Left ventricle myocardium inferior (tissue), 1 donor: ENCODE measurements at regions not wholly inside any gene's neighbourhood (a gene's known extent, or its start where the extent isn't known, plus 50 kb on each side); places are given as distances from the start of the nearest gene placed in this dataset.
"Not testable (repeated sequence)": the region's sequence is repeated elsewhere in the genome, so short reads cannot be mapped to it uniquely, and the experiment has no call there.

Source experiments
- DNase-seq: peaks from one replicate; pipeline ENCODE4 v3.0.0-alpha.2; 2020
- H3K27ac ChIP-seq: fragments of 200-600 bp; replicated peaks from 2 replicates; pipeline ENCODE4 v1.8.0; 2021
- H3K27me3 ChIP-seq: fragments of 200-600 bp; 2 replicates; pipeline ENCODE4 v1.8.0; 2021; ENCODE audit warnings: low read depth
- H3K36me3 ChIP-seq: fragments of 200-600 bp; 2 replicates; pipeline ENCODE4 v1.8.0; 2021
- H3K4me1 ChIP-seq: fragments of 200-600 bp; 2 replicates; pipeline ENCODE4 v1.8.0; 2021
- H3K4me3 ChIP-seq: fragments of 200-600 bp; 2 replicates; pipeline ENCODE4 v1.8.0; 2021; ENCODE audit warnings: mild to moderate bottlenecking, moderate library complexity
- H3K9me3 ChIP-seq: fragments of 200-600 bp; replicated peaks from 2 replicates; pipeline ENCODE4 v1.8.0; 2021
- CTCF ChIP-seq: fragments of 200-600 bp; IDR thresholded peaks from 2 replicates; pipeline ENCODE4 v1.8.0; 2021; ENCODE audit warnings: antibody characterized with exemption, mild to moderate bottlenecking, borderline replicate concordance
- intact Hi-C: fragments of 100-400 bp; cut with micrococcal nuclease; formaldehyde crosslinking; loops from one replicate; pipeline ENCODE4 v1.11.0; 2022
- donor health status: DM: no; HTN: yes; CAD: no; lungs with severe emphysema.

- Histone ChIP-seq H3K9me3 (no peaks in the 10 kb centered on the region), H3K4me1 (no peaks in the 10 kb centered on the region), H3K27ac (peak overlapping the region; percentile 76), H3K36me3 (no peaks in the 10 kb centered on the region), H3K4me3 (no peak overlapping the region), H3K27me3 (no peaks in the 10 kb centered on the region)
- no peak for TF ChIP-seq CTCF
- intact Hi-C loops = no loop called here
- peak; percentile 25 for DNase-seq
Observed at GRCh38 chr21:17118638-17119384, 394.0 kb upstream of the CXADR start.

- Histone ChIP-seq H3K27ac (peak overlapping the region; percentile 76), H3K9me3 (no peaks in the 10 kb centered on the region), H3K4me3 (no peak overlapping the region), H3K27me3 (no peaks in the 10 kb centered on the region), H3K36me3 (no peaks in the 10 kb centered on the region), H3K4me1 (no peaks in the 10 kb centered on the region)
- TF ChIP-seq CTCF = peak; percentile 14
- DNase-seq = no peak
- intact Hi-C loops = no loop called here
Observed at GRCh38 chr21:17119466-17120297, 393.2 kb upstream of the CXADR start.

GRCh38 chr21:17127395-17127794 is 385.4 kb upstream of the CXADR start:
- H3K27me3 ChIP-seq, H3K36me3 ChIP-seq, intact Hi-C loops, DNase-seq, H3K4me1 ChIP-seq, H3K27ac ChIP-seq, H3K4me3 ChIP-seq, H3K9me3 ChIP-seq: not testable (repeated sequence)

GRCh38 chr21:17128132-17128531 is 384.7 kb upstream of the CXADR start:
- H3K4me1 ChIP-seq = no peaks in the 10 kb centered on the region
- no peak for TF ChIP-seq CTCF
- intact Hi-C loops = no loop called here
- H3K9me3 ChIP-seq = peaks cover 9% of the 10 kb centered on the region
- no peak overlapping the region for H3K27ac ChIP-seq
- no peak for DNase-seq
- no peaks in the 10 kb centered on the region for H3K27me3 ChIP-seq
- H3K36me3 ChIP-seq = no peaks in the 10 kb centered on the region
- H3K4me3 ChIP-seq = no peak overlapping the region

GRCh38 chr21:17139159-17139558 is 373.7 kb upstream of the CXADR start:
- H3K4me1 ChIP-seq, DNase-seq, H3K27me3 ChIP-seq, intact Hi-C loops, H3K36me3 ChIP-seq: not testable (repeated sequence)
- H3K9me3 ChIP-seq = peaks cover 16% of the 10 kb centered on the region
- peak overlapping the region; percentile 46 for H3K27ac ChIP-seq
- H3K4me3 ChIP-seq = peak overlapping the region; percentile 56

- intact Hi-C loops = no loop called here
- TF ChIP-seq CTCF = no peak
- Histone ChIP-seq H3K27me3 (no peaks in the 10 kb centered on the region), H3K4me3 (peak overlapping the region; percentile 56), H3K36me3 (no peaks in the 10 kb centered on the region), H3K4me1 (no peaks in the 10 kb centered on the region), H3K9me3 (peaks cover 11% of the 10 kb centered on the region), H3K27ac (peak overlapping the region; percentile 46)
- no peak for DNase-seq
Observed at GRCh38 chr21:17139696-17140095, 373.1 kb upstream of the CXADR start.
